Adrenal gland (tissue), 9 donors: ENCODE measurements at regions not wholly inside any gene's neighbourhood (a gene's known extent, or its start where the extent isn't known, plus 50 kb on each side); places are given as distances from the start of the nearest gene placed in this dataset.

Experiments used
- DNase-seq, 7 donors: peaks; one replicate each; pipeline ENCODE4 v3.0.0-alpha.2; 2019 to 2020
- H3K27ac ChIP-seq, 5 donors: fragments of 200-600 bp; sonication (generic) in 4 of 5; 1 replicate in 3 of 5; 2 replicates in 2 of 5; pipeline versions ENCODE4 v1.5.1 to v1.8.0; 2016 to 2020; ENCODE audit warnings: mild to moderate bottlenecking in 1 of 5
- H3K27me3 ChIP-seq: fragments of 200-600 bp; 2 replicates; pipeline ENCODE4 v1.8.0; 2021
- H3K36me3 ChIP-seq, 2 donors: fragments of 200-600 bp; replicated peaks in 1 of 2; 1 replicate in 1 of 2; 2 replicates in 1 of 2; pipeline versions ENCODE4 v1.5.1 to v1.8.0; 2018 to 2022
- H3K4me1 ChIP-seq, 2 donors: fragments of 200-600 bp; replicated peaks in 1 of 2; 1 replicate in 1 of 2; 2 replicates in 1 of 2; pipeline versions ENCODE4 v1.5.1 to v1.8.0; 2018 to 2021
- H3K4me3 ChIP-seq, 4 donors: fragments of 200-600 bp; sonication (generic) in 3 of 4; one replicate each; pipeline ENCODE4 v1.5.1; 2016 to 2018
- H3K9me3 ChIP-seq, 3 donors: fragments of 200-600 bp; sonication (generic) in 1 of 3; replicated peaks in 1 of 3; 1 replicate in 2 of 3; 2 replicates in 1 of 3; pipeline versions ENCODE4 v1.5.1 to v1.8.0; 2016 to 2021
- CTCF ChIP-seq, 6 experiments: fragments of 450-650 bp in 4 of 6; fragments of 200-600 bp in 2 of 6; sonication (generic) in 1 of 6; IDR thresholded peaks; 1 replicate in 5 of 6; 2 replicates in 1 of 6; pipeline versions ENCODE4 v1.5.1 to v1.8.0; 2016 to 2021; ENCODE audit warnings: antibody characterized with exemption in 6 of 6, mild to moderate bottlenecking in 2 of 6, moderate library complexity in 1 of 6
- POLR2A ChIP-seq, 2 donors: fragments of 450-650 bp; IDR thresholded peaks; one replicate each; pipeline ENCODE4 v1.6.1; 2017; ENCODE audit warnings: antibody characterized with exemption in 2 of 2, mild to moderate bottlenecking in 2 of 2, moderate library complexity in 1 of 2
- WGBS, 4 donors: extraction: QIAGEN DNeasy Blood & Tissue Kit in 2 of 4; methylation state at CpG; one replicate each; pipeline versions ENCODE4 v1.1.5 to v1.1.7; 2013 to 2017; 5-methylcytosine and 5-hydroxymethylcytosine counted together
- intact Hi-C, 2 donors: fragments of 100-400 bp; cut with DNase I; formaldehyde crosslinking; loops; one replicate each; pipeline versions ENCODE4 v1.14.1 to v1.15.0; 2022 to 2023
- donor health status: healthy with polysubstance abuse.
- donor health status: Bipolar disorder and iron deficiency.
- donor health status: DM: yes; HTN: yes; CAD: no.
- donor health status: DM: no; HTN: no; CAD: no.
- donor health status: DM: no; HTN: no; CAD: no.

- Histone ChIP-seq H3K27me3 (no peaks in the 10 kb centered on the region), H3K4me1 (no peaks in the 10 kb centered on the region), H3K36me3 (no peaks in the 10 kb centered on the region), H3K4me3 (no peak overlapping the region), H3K27ac (no peak overlapping the region), H3K9me3 (no peaks in the 10 kb centered on the region)
- TF ChIP-seq POLR2A (IDR thresholded peaks at IDR 0.05) (no peak), CTCF (IDR thresholded peaks at IDR 0.05) (no peak)
- no peak for DNase-seq
- intact Hi-C loops = no loop called here
- WGBS, 4 donors = 50 to 81% (median 74%) methylated on average over 1 of the region's 1 CpG
Measured at GRCh38 chr13:33735276-33735675, 82.7 kb upstream of the RFC3 start.

DNA sequence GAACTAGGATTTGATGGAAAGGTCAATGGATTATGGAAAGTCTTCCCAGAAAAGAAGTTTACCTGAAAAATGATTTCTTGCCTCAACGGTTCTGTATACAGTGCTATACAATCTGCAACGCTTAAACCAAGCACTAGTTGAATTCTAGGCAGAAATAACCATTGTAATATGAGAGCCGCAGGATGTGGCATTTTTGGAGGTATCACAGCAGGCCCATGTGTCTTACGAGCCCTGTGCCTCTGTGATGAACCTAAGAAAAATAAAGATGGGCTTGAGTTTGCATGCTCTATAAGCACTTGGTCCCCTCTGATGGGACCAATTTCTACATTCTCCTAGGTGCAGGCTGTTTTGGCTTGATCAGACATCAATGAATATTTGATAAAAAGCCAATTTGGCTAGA lies 78.7 kb upstream of the RFC3 start:
- H3K9me3 ChIP-seq = no peaks in the 10 kb centered on the region
- no peak for TF ChIP-seq POLR2A (IDR thresholded peaks at IDR 0.05)
- no peak for TF ChIP-seq CTCF (IDR thresholded peaks at IDR 0.05)
- intact Hi-C loops = no loop called here
- H3K36me3 ChIP-seq = no peaks in the 10 kb centered on the region
- no peaks in the 10 kb centered on the region for H3K4me1 ChIP-seq
- no peaks in the 10 kb centered on the region for H3K27me3 ChIP-seq
- no peak for DNase-seq
- H3K4me3 ChIP-seq = no peak overlapping the region
- no peak overlapping the region for H3K27ac ChIP-seq
- WGBS, 4 donors = 86 to 96% (median 93%) methylated on average over 4 of the region's 4 CpGs

DNA sequence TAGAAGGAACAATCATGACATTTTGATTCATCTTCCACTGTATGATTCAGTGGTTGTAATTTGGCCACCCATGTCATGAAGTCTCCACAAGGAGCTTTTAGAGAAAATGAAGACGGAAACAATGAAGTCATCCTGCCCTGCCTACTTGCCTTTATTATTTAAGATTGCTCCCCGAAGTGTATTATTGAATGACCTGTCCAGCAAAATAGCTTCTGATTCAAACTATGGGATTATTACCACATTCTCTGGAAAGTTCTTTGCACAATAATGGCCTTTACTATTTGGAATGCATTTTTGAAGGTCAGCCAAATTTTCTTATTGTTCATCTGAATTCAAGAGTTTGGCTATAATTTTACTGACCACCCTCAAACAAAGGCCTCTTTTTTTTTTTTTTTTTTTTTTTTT lies 77.8 kb upstream of the RFC3 start:
- no peaks in the 10 kb centered on the region for H3K36me3 ChIP-seq
- WGBS, 4 donors = 39 to 69% (median 58%) methylated on average over 2 of the region's 2 CpGs
- no peak overlapping the region for H3K27ac ChIP-seq
- no peaks in the 10 kb centered on the region for H3K9me3 ChIP-seq
- no peaks in the 10 kb centered on the region for H3K4me1 ChIP-seq
- H3K4me3 ChIP-seq = no peak overlapping the region
- DNase-seq = no peak
- TF ChIP-seq POLR2A (IDR thresholded peaks at IDR 0.05) = no peak
- no peak for TF ChIP-seq CTCF (IDR thresholded peaks at IDR 0.05)
- intact Hi-C loops = no loop called here
- no peaks in the 10 kb centered on the region for H3K27me3 ChIP-seq

DNA sequence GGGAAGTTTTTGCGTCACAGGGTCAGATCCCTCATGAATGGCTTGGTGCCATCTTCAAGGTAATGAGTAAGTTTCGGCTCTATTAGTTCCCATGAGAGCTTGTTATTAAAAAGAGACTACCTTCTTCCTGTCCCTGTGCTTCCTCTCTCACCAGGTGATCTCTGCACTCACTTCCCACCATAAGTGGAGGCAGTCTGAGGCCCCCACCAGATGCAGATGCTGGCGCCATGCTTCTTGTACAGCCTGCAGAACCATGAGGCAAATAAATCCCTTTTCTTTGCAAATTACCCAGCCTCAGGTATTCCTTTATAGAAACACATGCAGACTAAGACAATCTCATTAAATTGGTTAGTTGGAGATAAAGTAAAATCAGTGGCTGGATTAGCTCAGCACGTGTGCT lies 75.6 kb upstream of the RFC3 start:
- TF ChIP-seq POLR2A (IDR thresholded peaks at IDR 0.05) = no peak
- TF ChIP-seq CTCF (IDR thresholded peaks at IDR 0.05) = no peak
- WGBS, 4 donors = 88 to 97% (median 94%) methylated on average over 4 of the region's 4 CpGs
- intact Hi-C loops = no loop called here
- H3K4me3 ChIP-seq = no peak overlapping the region
- H3K27me3 ChIP-seq = no peaks in the 10 kb centered on the region
- H3K36me3 ChIP-seq = no peaks in the 10 kb centered on the region
- H3K27ac ChIP-seq = no peak overlapping the region
- H3K9me3 ChIP-seq = no peaks in the 10 kb centered on the region
- DNase-seq = no peak
- H3K4me1 ChIP-seq = no peaks in the 10 kb centered on the region
